WI38 (cell line): ENCODE measurements at regions not wholly inside any gene's neighbourhood (a gene's known extent, or its start where the extent isn't known, plus 50 kb on each side); places are given as distances from the start of the nearest gene placed in this dataset.
"Not testable (repeated sequence)": the region's sequence is repeated elsewhere in the genome, so short reads cannot be mapped to it uniquely, and the experiment has no call there.

ENCODE experiments used
- H3K4me3 ChIP-seq: 2 replicates; pipeline ENCODE4 v1.5.1; 2011; ENCODE audit warnings: low read depth, mild to moderate bottlenecking, control low read depth, low read length
- TF ChIP-seq, protein P1 (sequence below): IDR thresholded peaks from 2 replicates; pipeline ENCODE4 v1.5.1; 2012; ENCODE audit warnings: low read depth, mild to moderate bottlenecking, control low read depth, low read length

DNA sequence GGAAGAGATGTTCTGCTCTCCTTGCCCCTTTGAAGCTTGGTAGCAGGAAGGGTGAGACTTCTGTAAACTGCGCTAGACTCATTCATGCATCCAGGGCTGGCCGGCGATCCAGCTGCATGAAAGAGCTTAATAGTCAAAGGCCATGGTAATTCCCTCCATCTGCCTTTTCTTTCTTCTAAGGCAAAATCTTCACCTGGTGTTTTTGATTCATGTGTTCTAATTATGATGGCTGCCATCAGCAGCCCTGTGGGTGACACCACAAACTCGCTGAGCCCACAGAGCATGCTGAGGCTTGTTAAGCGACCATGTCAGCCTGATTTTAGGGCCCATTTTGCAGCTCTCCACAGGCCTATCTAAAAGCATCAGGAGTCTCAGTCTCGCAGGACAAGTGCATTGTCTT, 450.1 kb upstream of the TENM3 start:
- no peak overlapping the region for H3K4me3 ChIP-seq
- TF ChIP-seq, protein P1, sequence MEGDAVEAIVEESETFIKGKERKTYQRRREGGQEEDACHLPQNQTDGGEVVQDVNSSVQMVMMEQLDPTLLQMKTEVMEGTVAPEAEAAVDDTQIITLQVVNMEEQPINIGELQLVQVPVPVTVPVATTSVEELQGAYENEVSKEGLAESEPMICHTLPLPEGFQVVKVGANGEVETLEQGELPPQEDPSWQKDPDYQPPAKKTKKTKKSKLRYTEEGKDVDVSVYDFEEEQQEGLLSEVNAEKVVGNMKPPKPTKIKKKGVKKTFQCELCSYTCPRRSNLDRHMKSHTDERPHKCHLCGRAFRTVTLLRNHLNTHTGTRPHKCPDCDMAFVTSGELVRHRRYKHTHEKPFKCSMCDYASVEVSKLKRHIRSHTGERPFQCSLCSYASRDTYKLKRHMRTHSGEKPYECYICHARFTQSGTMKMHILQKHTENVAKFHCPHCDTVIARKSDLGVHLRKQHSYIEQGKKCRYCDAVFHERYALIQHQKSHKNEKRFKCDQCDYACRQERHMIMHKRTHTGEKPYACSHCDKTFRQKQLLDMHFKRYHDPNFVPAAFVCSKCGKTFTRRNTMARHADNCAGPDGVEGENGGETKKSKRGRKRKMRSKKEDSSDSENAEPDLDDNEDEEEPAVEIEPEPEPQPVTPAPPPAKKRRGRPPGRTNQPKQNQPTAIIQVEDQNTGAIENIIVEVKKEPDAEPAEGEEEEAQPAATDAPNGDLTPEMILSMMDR, result no peak

DNA sequence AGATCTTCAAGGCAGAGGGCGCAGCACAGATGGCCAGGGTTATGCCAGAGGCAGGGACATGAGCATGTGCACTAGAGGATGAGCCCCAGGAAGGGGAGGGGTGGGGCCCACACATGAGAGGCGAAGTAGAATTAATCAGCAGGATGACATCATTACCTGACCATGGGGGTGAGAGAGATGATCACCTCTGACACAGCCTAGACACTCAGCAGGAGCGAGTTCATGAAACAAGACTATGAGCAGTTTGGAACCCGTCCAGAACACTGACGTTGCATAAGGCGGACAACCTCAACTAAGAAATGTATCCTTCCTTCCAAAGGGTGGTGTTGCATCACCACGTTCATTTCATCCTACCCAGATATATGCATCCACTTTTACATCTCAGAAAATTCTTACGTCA, 446.7 kb upstream of the TENM3 start:
- H3K4me3 ChIP-seq, result no peak overlapping the region
- TF ChIP-seq, protein P1, result no peak

DNA sequence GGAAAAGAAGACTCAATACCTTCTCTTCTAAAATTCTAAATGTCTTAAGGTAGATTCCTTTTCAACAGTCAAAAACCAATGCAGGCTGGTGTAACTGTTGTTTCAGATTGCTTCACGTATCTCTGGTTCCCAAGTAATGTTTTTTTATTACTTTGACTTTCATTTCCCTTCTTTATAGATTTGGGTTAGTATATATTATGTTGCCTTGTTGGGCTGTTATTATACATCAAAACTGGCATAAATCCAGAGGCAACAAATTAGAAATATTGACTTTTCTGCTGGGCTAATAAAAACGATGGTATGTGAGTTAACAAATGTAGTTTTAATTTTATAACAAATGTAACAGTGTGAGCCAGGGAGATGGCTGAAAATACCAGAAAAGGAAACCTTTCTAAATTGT, 444.7 kb upstream of the TENM3 start:
- TF ChIP-seq, protein P1, result no peak
- no peak overlapping the region for H3K4me3 ChIP-seq

DNA sequence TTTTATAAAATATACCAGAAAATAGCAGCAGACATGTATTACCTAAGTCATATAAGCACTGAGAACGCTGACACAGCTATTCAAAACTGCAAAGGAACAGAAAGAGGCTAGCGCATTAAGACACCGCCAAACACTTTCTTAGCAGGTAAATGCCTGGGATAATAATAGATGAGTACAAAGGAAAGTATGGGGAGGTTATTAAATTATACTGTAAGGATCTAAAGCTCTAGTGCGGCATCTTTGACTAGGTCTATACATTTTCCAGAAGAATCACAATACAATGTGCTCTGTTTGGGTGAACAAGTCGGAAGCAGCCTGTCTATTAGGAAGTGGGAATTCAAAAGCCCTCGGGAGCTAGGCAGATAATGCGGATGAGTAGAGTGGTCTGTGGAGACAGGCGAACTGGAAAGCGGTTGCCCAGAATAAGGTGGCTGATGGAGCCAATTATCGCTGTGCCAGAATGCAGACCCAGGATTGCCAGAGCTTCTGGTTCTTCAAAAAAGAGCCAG, 443.6 kb upstream of the TENM3 start:
- H3K4me3 ChIP-seq, result no peak overlapping the region
- TF ChIP-seq, protein P1, result no peak

DNA sequence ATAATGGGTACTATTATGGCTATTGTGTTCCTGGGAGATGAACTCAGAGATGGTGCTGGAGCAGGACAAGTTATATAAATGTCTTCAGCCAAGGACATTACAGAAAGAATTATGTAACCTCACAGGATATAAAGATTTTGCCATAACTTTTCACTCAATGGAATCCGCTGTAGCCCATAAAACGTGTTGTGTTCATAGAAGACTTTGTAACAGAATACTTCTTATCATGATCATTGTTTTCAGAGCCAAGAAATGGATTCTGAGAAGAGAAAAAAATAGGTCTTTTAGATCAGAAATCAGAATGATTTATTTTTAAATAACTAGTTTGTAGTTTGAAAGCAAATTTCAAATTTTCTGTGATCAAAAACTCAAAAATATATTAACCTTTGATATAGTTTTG, 441.0 kb upstream of the TENM3 start:
- no peak overlapping the region for H3K4me3 ChIP-seq
- TF ChIP-seq, protein P1, result no peak

DNA sequence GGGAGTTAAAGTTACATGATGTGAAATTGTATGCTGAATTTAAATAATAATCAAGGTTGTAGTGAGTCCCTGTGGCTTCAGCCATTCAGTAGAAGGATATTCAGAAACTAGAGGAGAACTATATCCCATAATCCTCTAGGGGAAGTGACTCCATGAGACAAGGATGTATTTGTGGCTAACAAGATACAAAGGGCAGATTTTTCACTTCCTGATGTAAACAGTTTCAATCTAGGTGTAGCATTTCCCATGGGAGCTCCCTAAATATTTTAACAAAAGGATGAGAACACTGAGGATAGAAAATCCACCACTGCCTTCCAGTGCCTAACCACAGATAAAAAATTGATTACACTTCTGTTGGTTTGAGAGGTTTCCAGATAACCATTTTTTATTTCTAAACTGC, 435.4 kb upstream of the TENM3 start:
- no peak overlapping the region for H3K4me3 ChIP-seq
- TF ChIP-seq, protein P1, result no peak

DNA sequence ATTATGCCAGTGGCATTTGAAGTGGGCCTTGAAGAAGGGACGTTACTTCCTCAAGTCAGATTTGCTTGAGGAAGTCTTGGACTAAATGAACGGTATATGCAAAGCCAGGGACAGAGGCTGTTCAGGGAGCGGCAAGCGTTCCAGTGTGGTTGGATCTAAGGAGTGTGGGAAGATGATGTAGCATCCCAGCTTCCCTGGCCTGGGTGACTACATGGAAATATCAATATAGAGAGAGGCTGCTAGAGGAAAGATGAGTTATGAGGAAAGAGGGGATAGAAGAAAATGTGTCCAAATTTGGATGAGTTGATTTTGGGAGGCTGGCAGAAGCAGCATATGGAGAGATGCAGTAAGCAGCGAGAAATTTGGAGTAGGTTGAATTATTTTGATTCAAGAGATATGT, 432.5 kb upstream of the TENM3 start:
- TF ChIP-seq, protein P1, result no peak
- H3K4me3 ChIP-seq, result no peak overlapping the region

DNA sequence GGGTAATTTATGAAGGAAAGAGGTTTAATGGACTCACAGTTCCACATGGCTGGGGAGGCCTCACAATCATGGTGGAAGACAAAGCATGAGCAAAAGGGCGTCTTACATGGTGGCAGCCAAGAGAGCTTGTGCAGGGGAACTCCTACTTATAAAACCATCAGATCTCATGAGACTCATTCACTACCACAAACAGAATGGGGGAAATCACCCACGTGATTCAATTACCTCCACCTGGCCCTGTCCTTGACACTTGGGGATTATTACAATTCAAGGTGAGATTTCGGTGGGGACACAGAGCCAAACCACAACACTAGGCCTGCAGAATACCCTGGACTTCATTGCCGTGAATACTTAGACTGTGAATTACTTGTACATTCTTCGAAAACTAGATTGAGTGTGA, 431.7 kb upstream of the TENM3 start:
- not testable (repeated sequence) for H3K4me3 ChIP-seq
